ENCODE measurements at regions not wholly inside any gene's neighbourhood (a gene's known extent, or its start where the extent isn't known, plus 50 kb on each side); places are given as distances from the start of the nearest gene placed in this dataset.

DNA sequence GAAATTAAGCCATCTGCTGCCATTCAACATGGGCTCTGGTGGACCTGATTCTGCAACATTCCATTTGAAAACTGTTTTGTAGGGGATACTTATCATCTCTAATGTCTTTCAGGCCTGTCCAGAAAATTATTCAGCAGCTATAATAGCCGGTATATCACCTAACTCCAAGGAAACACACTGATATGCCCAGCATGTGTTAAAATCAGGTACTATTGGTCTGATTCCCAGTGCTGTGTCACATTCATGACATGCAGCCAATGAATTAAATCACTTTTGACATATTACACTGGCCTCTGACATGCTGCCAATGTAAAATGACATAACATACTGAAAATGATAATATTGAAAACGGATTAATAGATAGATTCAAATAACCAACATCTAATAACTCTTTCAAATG lies 60.5 kb upstream of the IRX5 start:
- H3K36me3 ChIP-seq (ENCODE audit: low read depth, missing control alignments) = no peaks in the 10 kb centered on the region
- intact Hi-C loops (cut with DNase I; ENCODE audit: low total_unique reads) = no loop called here
- TF ChIP-seq, protein P1, sequence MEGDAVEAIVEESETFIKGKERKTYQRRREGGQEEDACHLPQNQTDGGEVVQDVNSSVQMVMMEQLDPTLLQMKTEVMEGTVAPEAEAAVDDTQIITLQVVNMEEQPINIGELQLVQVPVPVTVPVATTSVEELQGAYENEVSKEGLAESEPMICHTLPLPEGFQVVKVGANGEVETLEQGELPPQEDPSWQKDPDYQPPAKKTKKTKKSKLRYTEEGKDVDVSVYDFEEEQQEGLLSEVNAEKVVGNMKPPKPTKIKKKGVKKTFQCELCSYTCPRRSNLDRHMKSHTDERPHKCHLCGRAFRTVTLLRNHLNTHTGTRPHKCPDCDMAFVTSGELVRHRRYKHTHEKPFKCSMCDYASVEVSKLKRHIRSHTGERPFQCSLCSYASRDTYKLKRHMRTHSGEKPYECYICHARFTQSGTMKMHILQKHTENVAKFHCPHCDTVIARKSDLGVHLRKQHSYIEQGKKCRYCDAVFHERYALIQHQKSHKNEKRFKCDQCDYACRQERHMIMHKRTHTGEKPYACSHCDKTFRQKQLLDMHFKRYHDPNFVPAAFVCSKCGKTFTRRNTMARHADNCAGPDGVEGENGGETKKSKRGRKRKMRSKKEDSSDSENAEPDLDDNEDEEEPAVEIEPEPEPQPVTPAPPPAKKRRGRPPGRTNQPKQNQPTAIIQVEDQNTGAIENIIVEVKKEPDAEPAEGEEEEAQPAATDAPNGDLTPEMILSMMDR (IDR thresholded peaks at IDR 0.05) = no peak
- no peak for TF ChIP-seq POLR2A (IDR thresholded peaks at IDR 0.05)
- H3K9me3 ChIP-seq = no peaks in the 10 kb centered on the region
- no peak for DNase-seq
- no peaks in the 10 kb centered on the region for H3K4me1 ChIP-seq
- WGBS, 2 donors = 53 to 73% methylated on average over 2 of the region's 2 CpGs
- H3K27ac ChIP-seq = no peak overlapping the region
- H3K4me3 ChIP-seq = no peak overlapping the region
- H3K27me3 ChIP-seq = no peaks in the 10 kb centered on the region

DNA sequence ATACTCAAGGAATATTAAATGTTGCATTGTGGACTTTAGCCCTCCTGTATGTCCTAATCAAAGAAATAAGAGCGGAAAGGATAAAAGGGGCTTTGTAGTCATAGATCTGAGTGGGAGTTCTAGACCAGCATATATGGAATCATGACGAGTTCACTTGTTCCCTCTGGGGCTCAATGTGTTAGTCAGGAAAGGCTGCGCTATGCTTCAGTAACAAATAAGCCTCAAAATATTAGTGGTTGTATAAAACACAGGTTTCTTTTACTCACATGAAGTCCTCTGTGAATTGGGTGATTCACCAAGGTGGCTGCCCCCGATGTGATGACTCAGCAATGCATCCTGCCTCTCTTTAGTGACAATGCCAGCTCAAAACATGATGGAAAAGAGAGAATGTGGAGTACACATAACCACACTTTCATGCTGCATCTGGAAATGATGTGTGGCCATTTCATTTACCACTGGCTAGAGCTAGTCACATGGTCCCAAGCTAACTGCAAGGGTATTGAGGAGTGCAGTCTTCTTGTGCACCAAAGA lies 63.3 kb upstream of the IRX5 start:
- Histone ChIP-seq H3K9me3 (no peaks in the 10 kb centered on the region), H3K4me3 (no peak overlapping the region), H3K27ac (no peak overlapping the region), H3K4me1 (no peaks in the 10 kb centered on the region), H3K36me3 (ENCODE audit: low read depth, missing control alignments) (no peaks in the 10 kb centered on the region), H3K27me3 (no peaks in the 10 kb centered on the region)
- WGBS, 2 donors = 86 to 88% methylated on average over 4 of the region's 4 CpGs
- TF ChIP-seq, protein P1 (IDR thresholded peaks at IDR 0.05) = no peak
- intact Hi-C loops (cut with DNase I; ENCODE audit: low total_unique reads) = no loop called here
- DNase-seq = no peak

DNA sequence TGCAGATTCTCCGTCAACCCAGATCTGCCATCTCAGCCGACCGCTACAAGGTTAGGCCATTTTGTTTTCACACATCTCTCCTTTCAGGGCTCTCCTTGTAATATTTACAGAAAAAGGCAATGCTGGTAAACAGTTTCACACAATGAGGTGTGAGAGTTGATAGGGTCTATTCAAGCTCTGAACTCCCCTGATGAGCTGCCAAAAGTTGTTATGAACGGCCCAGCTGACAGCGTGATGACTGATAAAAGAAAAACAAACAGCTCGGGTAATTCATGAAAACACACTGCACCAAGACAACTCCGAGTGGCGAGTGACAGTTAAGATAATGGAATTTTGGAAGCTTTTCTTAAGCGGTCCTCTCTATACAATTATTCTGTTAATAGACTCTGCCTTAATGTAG lies 68.1 kb upstream of the IRX5 start:
- Histone ChIP-seq H3K9me3 (no peaks in the 10 kb centered on the region), H3K4me3 (no peak overlapping the region), H3K27ac (no peak overlapping the region), H3K4me1 (no peaks in the 10 kb centered on the region), H3K27me3 (no peaks in the 10 kb centered on the region), H3K36me3 (ENCODE audit: low read depth, missing control alignments) (no peaks in the 10 kb centered on the region)
- WGBS, 2 donors = 48 to 54% methylated on average over 9 of the region's 9 CpGs
- TF ChIP-seq, protein P1 (IDR thresholded peaks at IDR 0.05) = no peak
- TF ChIP-seq POLR2A (IDR thresholded peaks at IDR 0.05) = no peak
- intact Hi-C loops (cut with DNase I; ENCODE audit: low total_unique reads) = no loop called here
- no peak for DNase-seq

DNA sequence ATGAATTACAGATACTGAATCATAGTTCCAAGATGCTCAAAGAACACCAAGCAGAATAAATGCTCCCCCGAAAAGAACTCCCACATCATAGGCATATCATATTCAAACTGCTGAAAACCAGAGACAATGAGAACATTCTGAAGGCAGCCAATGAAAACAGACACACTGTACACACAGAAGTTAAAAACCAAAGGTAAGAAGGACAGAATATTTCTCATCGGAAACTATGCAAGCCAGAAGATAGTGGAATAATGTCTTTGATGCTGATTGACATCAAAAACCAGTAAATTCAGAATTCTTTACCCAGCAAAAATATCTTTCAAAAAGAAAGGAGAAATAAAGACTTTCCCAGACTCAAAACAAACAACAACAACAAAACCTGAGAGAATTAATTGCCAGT lies 73.8 kb upstream of the IRX5 start:
- intact Hi-C loops (cut with DNase I; ENCODE audit: low total_unique reads) = no loop called here
- H3K36me3 ChIP-seq (ENCODE audit: low read depth, missing control alignments) = no peaks in the 10 kb centered on the region
- no peaks in the 10 kb centered on the region for H3K27me3 ChIP-seq
- H3K4me1 ChIP-seq = no peaks in the 10 kb centered on the region
- no peak overlapping the region for H3K4me3 ChIP-seq
- no peak for DNase-seq
- TF ChIP-seq, protein P1 (IDR thresholded peaks at IDR 0.05) = no peak
- no peak for TF ChIP-seq POLR2A (IDR thresholded peaks at IDR 0.05)
- no peak overlapping the region for H3K27ac ChIP-seq
- WGBS, 2 donors = 95 to 96% methylated on average over 2 of the region's 2 CpGs
- no peaks in the 10 kb centered on the region for H3K9me3 ChIP-seq

DNA sequence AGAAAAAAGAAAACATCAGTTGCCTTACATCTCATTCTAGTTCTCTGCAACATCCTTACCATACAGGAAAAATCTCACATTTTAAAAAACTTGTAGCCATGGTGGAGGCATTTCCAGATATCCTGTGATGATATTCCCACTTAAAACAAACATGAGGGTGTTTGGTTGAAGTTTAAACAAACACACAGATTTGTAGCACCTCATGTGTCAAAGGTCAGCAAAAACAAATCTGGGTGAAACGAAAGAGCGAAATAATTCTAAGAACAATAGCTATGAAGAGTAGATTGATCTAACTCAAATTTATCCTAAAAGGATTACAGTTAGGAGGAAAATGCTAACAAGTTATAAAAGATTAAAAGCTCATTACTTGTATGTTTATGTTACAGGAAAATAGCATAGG lies 83.1 kb upstream of the IRX5 start:
- no peaks in the 10 kb centered on the region for H3K36me3 ChIP-seq (ENCODE audit: low read depth, missing control alignments)
- no peak for DNase-seq
- intact Hi-C loops (cut with DNase I; ENCODE audit: low total_unique reads) = no loop called here
- H3K4me3 ChIP-seq = no peak overlapping the region
- WGBS, 2 donors = 66 to 68% methylated on average over 2 of the region's 2 CpGs
- no peaks in the 10 kb centered on the region for H3K9me3 ChIP-seq
- no peaks in the 10 kb centered on the region for H3K4me1 ChIP-seq
- no peaks in the 10 kb centered on the region for H3K27me3 ChIP-seq
- TF ChIP-seq POLR2A (IDR thresholded peaks at IDR 0.05) = no peak
- TF ChIP-seq, protein P1 (IDR thresholded peaks at IDR 0.05) = no peak
- no peak overlapping the region for H3K27ac ChIP-seq
